BLaER1 treated with 17β-estradiol and CSF1 and Interleukin-3, amounts not matched to agents 10 nM and 100 nM (cell line): ENCODE measurements at regions not wholly inside any gene's neighbourhood (a gene's known extent, or its start where the extent isn't known, plus 50 kb on each side); places are given as distances from the start of the nearest gene placed in this dataset.

ENCODE experiments used
- H3K27ac ChIP-seq, 11 experiments: shearing (Covaris generic); formaldehyde crosslinking; 2 replicates each; pipeline ENCODE4 v1.8.1; 2022
- H3K27me3 ChIP-seq, 11 experiments: shearing (Covaris generic); formaldehyde crosslinking; 2 replicates each; pipeline ENCODE4 v1.8.1; 2022
- H3K36me3 ChIP-seq, 11 experiments: shearing (Covaris generic); formaldehyde crosslinking; 2 replicates each; pipeline ENCODE4 v1.8.1; 2022
- H3K4me1 ChIP-seq, 10 experiments: shearing (Covaris generic); formaldehyde crosslinking; 2 replicates each; pipeline ENCODE4 v1.8.1; 2022
- H3K4me2 ChIP-seq, 11 experiments: shearing (Covaris generic); formaldehyde crosslinking; 2 replicates each; pipeline ENCODE4 v1.8.1; 2022
- H3K4me3 ChIP-seq, 10 experiments: shearing (Covaris generic); formaldehyde crosslinking; 2 replicates each; pipeline ENCODE4 v1.8.1; 2022
- H3K9ac ChIP-seq, 11 experiments: shearing (Covaris generic); formaldehyde crosslinking; 2 replicates each; pipeline ENCODE4 v1.8.1; 2022
- H3K9me3 ChIP-seq, 11 experiments: shearing (Covaris generic); formaldehyde crosslinking; replicated peaks in 1 of 11; 2 replicates each; pipeline ENCODE4 v1.8.1; 2022
- H4K20me1 ChIP-seq, 11 experiments: shearing (Covaris generic); formaldehyde crosslinking; 2 replicates each; pipeline ENCODE4 v1.8.1; 2022
- Cebpa-rat ChIP-seq, 11 experiments: shearing (Covaris generic); IDR thresholded peaks; 2 replicates each; pipeline ENCODE4 v1.8.1; 2022

- Histone ChIP-seq H3K4me1 (peaks cover 0 to 4% (median 0%) of the 10 kb centered on the region in 10 experiments; a peak in 1 of 20 replicates), H3K4me3 (no peak overlapping the region), H3K9ac (no peak overlapping the region), H4K20me1 (no peaks in the 10 kb centered on the region), H3K9me3 (no peaks in the 10 kb centered on the region), H3K27me3 (no peaks in the 10 kb centered on the region), H3K27ac (no peak overlapping the region), H3K4me2 (no peak overlapping the region), H3K36me3 (no peaks in the 10 kb centered on the region)
- no peak for TF ChIP-seq Cebpa-rat (IDR thresholded peaks at IDR 0.05)
Measured at GRCh38 chr4:128601991-128602695, 207.4 kb upstream of the JADE1 start.

GRCh38 chr4:128600996-128601871 is 208.3 kb upstream of the JADE1 start:
- no peak for TF ChIP-seq Cebpa-rat (IDR thresholded peaks at IDR 0.05)
- H3K4me3 ChIP-seq: no peak overlapping the region
- H3K9me3 ChIP-seq: no peaks in the 10 kb centered on the region; a peak in 1 of 22 replicates
- no peak overlapping the region for H3K4me2 ChIP-seq
- H3K27ac ChIP-seq: no peak overlapping the region
- H4K20me1 ChIP-seq: no peaks in the 10 kb centered on the region
- H3K4me1 ChIP-seq: peaks cover 0 to 4% (median 0%) of the 10 kb centered on the region in 10 experiments; a peak in 1 of 20 replicates
- H3K36me3 ChIP-seq: no peaks in the 10 kb centered on the region
- H3K9ac ChIP-seq: no peak overlapping the region
- H3K27me3 ChIP-seq: no peaks in the 10 kb centered on the region

GRCh38 chr4:128600410-128600809 is 209.1 kb upstream of the JADE1 start:
- no peaks in the 10 kb centered on the region for H3K27me3 ChIP-seq
- no peaks in the 10 kb centered on the region for H4K20me1 ChIP-seq
- H3K27ac ChIP-seq: no peak overlapping the region
- no peak overlapping the region for H3K9ac ChIP-seq
- peaks cover 0 to 4% (median 0%) of the 10 kb centered on the region in 10 experiments; a peak in 1 of 20 replicates for H3K4me1 ChIP-seq
- peaks cover 0 to 5% (median 0%) of the 10 kb centered on the region in 11 experiments; a peak in 2 of 22 replicates for H3K9me3 ChIP-seq
- no peak for TF ChIP-seq Cebpa-rat (IDR thresholded peaks at IDR 0.05)
- H3K36me3 ChIP-seq: no peaks in the 10 kb centered on the region
- no peak overlapping the region for H3K4me3 ChIP-seq
- no peak overlapping the region for H3K4me2 ChIP-seq

- no peak overlapping the region for H3K27ac ChIP-seq
- H3K36me3 ChIP-seq: no peaks in the 10 kb centered on the region
- no peaks in the 10 kb centered on the region for H3K27me3 ChIP-seq
- peaks cover 0 to 10% (median 0%) of the 10 kb centered on the region in 11 experiments; a peak in 3 of 22 replicates for H3K9me3 ChIP-seq
- no peak for TF ChIP-seq Cebpa-rat (IDR thresholded peaks at IDR 0.05)
- H3K4me2 ChIP-seq: no peak overlapping the region
- H3K9ac ChIP-seq: no peak overlapping the region
- H3K4me1 ChIP-seq: peaks cover 0 to 4% (median 0%) of the 10 kb centered on the region in 10 experiments; a peak in 1 of 20 replicates
- H3K4me3 ChIP-seq: no peak overlapping the region
- H4K20me1 ChIP-seq: no peaks in the 10 kb centered on the region
Measured at GRCh38 chr4:128597500-128597899, 212.0 kb upstream of the JADE1 start.

- H3K9ac ChIP-seq: no peak overlapping the region
- H3K4me3 ChIP-seq: no peak overlapping the region
- H3K27me3 ChIP-seq: no peaks in the 10 kb centered on the region
- TF ChIP-seq Cebpa-rat (IDR thresholded peaks at IDR 0.05): no peak
- H3K9me3 ChIP-seq: peaks cover 0 to 10% (median 0%) of the 10 kb centered on the region in 11 experiments; a peak in 3 of 22 replicates
- no peak overlapping the region for H3K4me2 ChIP-seq
- H3K36me3 ChIP-seq: no peaks in the 10 kb centered on the region
- no peaks in the 10 kb centered on the region for H4K20me1 ChIP-seq
- H3K4me1 ChIP-seq: peaks cover 0 to 4% (median 0%) of the 10 kb centered on the region in 10 experiments; a peak in 1 of 20 replicates
- H3K27ac ChIP-seq: no peak overlapping the region
Measured at GRCh38 chr4:128596853-128597252, 212.6 kb upstream of the JADE1 start.

GRCh38 chr4:128596115-128596514 is 213.4 kb upstream of the JADE1 start:
- Histone ChIP-seq H3K4me1 (peaks cover 0 to 4% (median 0%) of the 10 kb centered on the region in 10 experiments; a peak in 1 of 20 replicates), H3K9me3 (peaks cover 0 to 10% (median 0%) of the 10 kb centered on the region in 11 experiments; a peak in 3 of 22 replicates), H3K27me3 (no peaks in the 10 kb centered on the region), H4K20me1 (no peaks in the 10 kb centered on the region), H3K9ac (no peak overlapping the region), H3K4me3 (no peak overlapping the region), H3K36me3 (no peaks in the 10 kb centered on the region), H3K27ac (no peak overlapping the region), H3K4me2 (no peak overlapping the region)
- TF ChIP-seq Cebpa-rat (IDR thresholded peaks at IDR 0.05): no peak

- Histone ChIP-seq H4K20me1 (no peaks in the 10 kb centered on the region), H3K27me3 (no peaks in the 10 kb centered on the region), H3K9ac (no peak overlapping the region), H3K4me3 (no peak overlapping the region), H3K4me1 (no peaks in the 10 kb centered on the region), H3K36me3 (no peaks in the 10 kb centered on the region), H3K9me3 (peaks cover 0 to 10% (median 0%) of the 10 kb centered on the region in 11 experiments; a peak in 3 of 22 replicates), H3K4me2 (no peak overlapping the region), H3K27ac (no peak overlapping the region)
- no peak for TF ChIP-seq Cebpa-rat (IDR thresholded peaks at IDR 0.05)
Measured at GRCh38 chr4:128591482-128591881, 218.0 kb upstream of the JADE1 start.

- no peak overlapping the region for H3K27ac ChIP-seq
- H3K27me3 ChIP-seq: no peaks in the 10 kb centered on the region
- peaks cover 0 to 10% (median 0%) of the 10 kb centered on the region in 11 experiments; a peak in 3 of 22 replicates for H3K9me3 ChIP-seq
- no peak overlapping the region for H3K4me2 ChIP-seq
- no peaks in the 10 kb centered on the region for H3K4me1 ChIP-seq
- H4K20me1 ChIP-seq: no peaks in the 10 kb centered on the region
- no peak for TF ChIP-seq Cebpa-rat (IDR thresholded peaks at IDR 0.05)
- H3K36me3 ChIP-seq: no peaks in the 10 kb centered on the region
- no peak overlapping the region for H3K9ac ChIP-seq
- H3K4me3 ChIP-seq: no peak overlapping the region
Measured at GRCh38 chr4:128590773-128591172, 218.7 kb upstream of the JADE1 start.

GRCh38 chr4:128590034-128590740 is 219.3 kb upstream of the JADE1 start:
- Histone ChIP-seq H3K36me3 (no peaks in the 10 kb centered on the region), H3K27me3 (no peaks in the 10 kb centered on the region), H3K9me3 (peaks cover 0 to 10% (median 0%) of the 10 kb centered on the region in 11 experiments; a peak in 2 of 22 replicates), H3K9ac (no peak overlapping the region), H3K4me2 (no peak overlapping the region), H3K27ac (no peak overlapping the region), H3K4me1 (no peaks in the 10 kb centered on the region), H3K4me3 (no peak overlapping the region), H4K20me1 (no peaks in the 10 kb centered on the region)
- TF ChIP-seq Cebpa-rat (IDR thresholded peaks at IDR 0.05): no peak
